Hypothalamus (tissue), 51 donors: ENCODE measurements at regions not wholly inside any gene's neighbourhood (a gene's known extent, or its start where the extent isn't known, plus 50 kb on each side); places are given as distances from the start of the nearest gene placed in this dataset.

Source experiments
- DNase-seq, 51 donors: peaks; one replicate each; lab custom pipeline; 2025; lab: John Stamatoyannopoulos, UW

DNA sequence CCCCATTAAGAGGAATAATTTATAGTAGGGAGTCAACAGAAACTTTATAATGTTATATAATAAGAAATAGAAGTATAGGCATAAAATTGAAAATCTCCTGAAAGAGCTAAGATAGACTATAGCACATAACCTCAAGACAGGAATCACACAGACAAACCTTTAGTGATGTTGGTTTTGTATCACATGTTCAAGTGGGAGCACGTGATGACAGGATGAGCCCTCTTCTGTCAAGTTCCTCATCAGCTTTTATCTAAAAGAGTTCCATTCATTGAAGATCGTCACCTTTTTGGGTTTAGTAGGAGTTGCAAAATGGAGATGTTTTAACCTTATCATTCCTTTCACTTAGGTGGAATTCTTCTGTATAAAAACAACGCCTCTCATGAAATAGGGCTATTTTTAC is 127.0 kb downstream of the MCHR2 start:
- no peak for DNase-seq

- DNase-seq, result peak in 48 of 51 donors; percentile 2 to 79 (median 52)
Observed at GRCh38 chr6:99868074-99868702, 125.8 kb downstream of the MCHR2 start.
